Mesendoderm (in vitro differentiated cells): ENCODE measurements at regions not wholly inside any gene's neighbourhood (a gene's known extent, or its start where the extent isn't known, plus 50 kb on each side); places are given as distances from the start of the nearest gene placed in this dataset.

ENCODE experiments used
- DNase-seq: peaks from one replicate; pipeline ENCODE4 v3.0.0; 2013
- H2AK5ac ChIP-seq: 2 replicates; pipeline ENCODE4 v1.6.1; 2013; ENCODE audit warnings: low read length, inconsistent platforms
- H2BK120ac ChIP-seq: 2 replicates; pipeline ENCODE4 v1.6.1; 2013; ENCODE audit warnings: low read depth, mild to moderate bottlenecking, low read length, moderate library complexity, mixed read lengths
- H2BK15ac ChIP-seq: replicated peaks from 2 replicates; pipeline ENCODE4 v1.6.1; 2013; ENCODE audit warnings: low read depth, mild to moderate bottlenecking, moderate library complexity
- H2BK5ac ChIP-seq: 2 replicates; pipeline ENCODE4 v1.6.1; 2013; ENCODE audit warnings: low read length, inconsistent platforms
- H3K18ac ChIP-seq: 2 replicates; pipeline ENCODE4 v1.6.1; 2013; ENCODE audit warnings: mild to moderate bottlenecking, low read length, mixed read lengths
- H3K23ac ChIP-seq: one replicate; pipeline ENCODE4 v1.6.1; 2013; ENCODE audit warnings: low read length
- H3K27ac ChIP-seq: 2 replicates; pipeline ENCODE4 v1.5.1; 2013; ENCODE audit warnings: low read depth, mild to moderate bottlenecking, inconsistent platforms, low read length, moderate library complexity
- H3K27me3 ChIP-seq: 2 replicates; pipeline ENCODE4 v1.6.1; 2013; ENCODE audit warnings: low read length, control low read depth, mild to moderate bottlenecking, inconsistent platforms; ENCODE audit not compliant: insufficient read depth, poor library complexity
- H3K36me3 ChIP-seq: 2 replicates; pipeline ENCODE4 v1.6.1; 2013; ENCODE audit warnings: low read length, inconsistent platforms; ENCODE audit not compliant: control insufficient read depth, insufficient read depth
- H3K4ac ChIP-seq: one replicate; pipeline ENCODE4 v1.6.1; 2013; ENCODE audit warnings: low read depth, mild to moderate bottlenecking, low read length, moderate library complexity
- H3K4me1 ChIP-seq: 2 replicates; pipeline ENCODE4 v1.6.1; 2013; ENCODE audit warnings: low read depth, low read length, inconsistent platforms; ENCODE audit not compliant: control insufficient read depth
- H3K4me2 ChIP-seq: 2 replicates; pipeline ENCODE4 v1.6.1; 2013; ENCODE audit warnings: low read length
- H3K4me3 ChIP-seq: 2 replicates; pipeline ENCODE4 v1.5.1; 2013; ENCODE audit warnings: mild to moderate bottlenecking, low read length
- H3K56ac ChIP-seq: one replicate; pipeline ENCODE4 v1.6.1; 2013; ENCODE audit warnings: low read length
- H3K79me1 ChIP-seq: 2 replicates; pipeline ENCODE4 v1.6.1; 2013; ENCODE audit warnings: low read length, inconsistent platforms
- H3K79me2 ChIP-seq: 2 replicates; pipeline ENCODE4 v1.6.1; 2013; ENCODE audit warnings: mild to moderate bottlenecking, low read length; ENCODE audit not compliant: control insufficient read depth, insufficient read depth
- H3K9ac ChIP-seq: 2 replicates; pipeline ENCODE4 v1.6.1; 2013; ENCODE audit warnings: low read length, inconsistent platforms
- H4K5ac ChIP-seq: one replicate; pipeline ENCODE4 v1.6.1; 2013; ENCODE audit warnings: low read length
- H4K8ac ChIP-seq: one replicate; pipeline ENCODE4 v1.6.1; 2013; ENCODE audit warnings: low read depth, mild to moderate bottlenecking, control low read depth, low read length, moderate library complexity
- WGBS: extraction: QIAGEN DNeasy Blood & Tissue Kit; methylation state at CpG from one replicate; pipeline ENCODE4 v1.1.7; 2013; ENCODE audit warnings: low lambda C conversion rate, missing lambda C conversion rate; ENCODE audit not compliant: insufficient coverage; ENCODE audit errors: extremely low coverage; 5-methylcytosine and 5-hydroxymethylcytosine counted together

DNA sequence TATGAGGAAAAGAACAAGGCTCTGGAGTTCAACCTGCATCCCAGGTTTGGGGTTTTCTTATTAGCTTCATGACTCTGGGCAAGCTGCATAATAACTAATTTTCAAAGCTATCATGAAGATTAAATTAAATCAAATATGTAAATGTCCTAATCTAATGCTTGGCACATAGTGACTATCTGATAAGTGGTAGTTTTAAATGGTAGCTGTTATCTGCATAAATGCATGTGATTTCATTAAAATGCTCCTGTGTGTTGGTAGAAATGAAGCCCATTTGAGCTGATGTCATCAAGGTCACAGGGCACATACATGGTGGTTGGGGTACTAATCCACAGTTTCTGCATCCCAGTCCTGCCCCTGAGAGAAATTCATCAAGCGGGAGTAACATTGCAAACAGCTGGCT is 428.8 kb downstream of the LRATD1 start:
- Histone ChIP-seq H3K36me3 (no peaks in the 10 kb centered on the region), H2BK120ac (no peak overlapping the region), H3K4ac (no peak overlapping the region), H3K79me2 (no peaks in the 10 kb centered on the region), H3K18ac (no peak overlapping the region), H3K4me3 (no peak overlapping the region), H3K4me1 (no peaks in the 10 kb centered on the region), H4K8ac (no peak overlapping the region), H3K79me1 (no peaks in the 10 kb centered on the region), H2AK5ac (no peak overlapping the region), H3K56ac (no peak overlapping the region), H3K4me2 (no peak overlapping the region), H2BK15ac (no peak overlapping the region), H2BK5ac (no peak overlapping the region), H4K5ac (no peak overlapping the region), H3K27ac (no peak overlapping the region), H3K23ac (no peak overlapping the region), H3K27me3 (no peaks in the 10 kb centered on the region), H3K9ac (no peak overlapping the region)
- no CpG with 5 or more reads among the region's 1 CpG for WGBS
- DNase-seq = no peak

DNA sequence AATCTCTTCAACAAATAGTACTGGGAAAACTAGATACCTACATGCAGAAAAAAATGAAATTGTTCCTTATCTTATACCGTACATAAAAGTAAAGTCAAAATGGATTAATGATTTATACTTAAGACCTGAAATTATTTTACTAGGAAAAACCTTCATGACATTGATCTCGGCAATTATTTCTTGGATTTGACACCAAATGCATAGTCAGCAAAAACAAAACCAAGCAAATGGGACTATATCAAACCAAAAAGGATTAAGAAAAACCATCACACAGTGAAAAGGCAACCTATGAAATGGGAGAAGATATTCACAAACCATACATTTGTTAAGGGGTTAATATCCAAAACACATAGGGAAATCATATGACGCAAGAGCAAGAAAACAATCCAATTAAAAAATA is 433.6 kb downstream of the LRATD1 start:
- WGBS = no CpG with 5 or more reads among the region's 3 CpGs
- Histone ChIP-seq H3K4me3 (no peak overlapping the region), H3K4ac (no peak overlapping the region), H3K36me3 (no peaks in the 10 kb centered on the region), H2BK15ac (no peak overlapping the region), H4K8ac (no peak overlapping the region), H3K79me1 (no peaks in the 10 kb centered on the region), H2BK120ac (no peak overlapping the region), H3K56ac (no peak overlapping the region), H3K4me1 (no peaks in the 10 kb centered on the region), H3K4me2 (no peak overlapping the region), H2BK5ac (no peak overlapping the region), H3K23ac (no peak overlapping the region), H4K5ac (no peak overlapping the region), H3K27me3 (no peaks in the 10 kb centered on the region), H3K9ac (no peak overlapping the region), H3K79me2 (no peaks in the 10 kb centered on the region), H2AK5ac (no peak overlapping the region), H3K27ac (no peak overlapping the region), H3K18ac (no peak overlapping the region)
- DNase-seq = no peak

DNA sequence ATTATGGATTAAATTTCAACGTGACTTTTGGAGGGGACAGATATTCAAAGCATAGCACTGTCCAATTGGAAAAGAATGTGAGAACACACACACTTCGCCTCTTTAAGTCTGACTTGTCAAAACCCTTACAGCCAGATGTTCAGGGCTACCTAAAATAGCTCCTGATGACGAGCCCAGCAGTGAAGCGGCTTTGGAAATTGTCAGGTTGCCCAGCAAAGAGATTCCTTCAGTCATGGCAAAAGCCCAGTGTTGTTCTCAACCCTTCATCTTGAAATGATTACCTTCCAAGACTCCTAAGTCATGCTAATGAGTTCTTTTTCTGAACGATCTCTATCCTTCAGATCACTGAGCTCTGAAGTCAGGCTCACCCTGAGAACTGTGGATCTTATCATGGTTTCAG is 436.6 kb downstream of the LRATD1 start:
- Histone ChIP-seq H4K8ac (no peak overlapping the region), H2BK15ac (no peak overlapping the region), H3K4me2 (no peak overlapping the region), H3K4ac (no peak overlapping the region), H3K4me3 (no peak overlapping the region), H2BK120ac (no peak overlapping the region), H2AK5ac (no peak overlapping the region), H3K27ac (no peak overlapping the region), H3K56ac (no peak overlapping the region), H2BK5ac (no peak overlapping the region), H3K18ac (no peak overlapping the region), H4K5ac (no peak overlapping the region), H3K23ac (no peak overlapping the region), H3K79me1 (no peaks in the 10 kb centered on the region), H3K9ac (no peak overlapping the region), H3K4me1 (no peaks in the 10 kb centered on the region), H3K79me2 (no peaks in the 10 kb centered on the region), H3K36me3 (no peaks in the 10 kb centered on the region), H3K27me3 (no peaks in the 10 kb centered on the region)
- no peak for DNase-seq
- WGBS = no CpG with 5 or more reads among the region's 5 CpGs

DNA sequence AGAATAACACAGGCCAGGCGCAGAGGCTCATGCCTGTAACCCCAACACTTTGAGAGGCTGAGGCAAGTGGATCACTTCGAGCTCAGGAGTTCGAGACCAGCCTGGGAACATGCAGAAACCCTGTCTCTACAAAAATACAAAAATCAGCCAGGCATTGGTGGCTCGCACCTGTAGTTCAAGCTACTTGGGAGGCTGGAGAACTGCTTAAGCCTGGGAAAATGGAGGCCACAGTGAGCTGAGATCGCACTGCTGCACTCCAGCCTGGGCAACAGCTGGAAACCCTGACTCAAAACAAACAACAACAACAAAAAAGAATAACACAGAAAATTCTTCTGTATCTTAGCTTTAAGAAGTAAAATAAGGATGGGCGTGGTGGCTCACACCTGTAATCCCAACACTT is 440.3 kb downstream of the LRATD1 start:
- Histone ChIP-seq H3K4me3 (no peak overlapping the region), H3K36me3 (no peaks in the 10 kb centered on the region), H3K4ac (no peak overlapping the region), H3K79me2 (no peaks in the 10 kb centered on the region), H2BK15ac (no peak overlapping the region), H3K56ac (no peak overlapping the region), H2AK5ac (no peak overlapping the region), H3K18ac (no peak overlapping the region), H3K4me1 (no peaks in the 10 kb centered on the region), H2BK5ac (no peak overlapping the region), H3K27ac (no peak overlapping the region), H3K23ac (no peak overlapping the region), H3K79me1 (no peaks in the 10 kb centered on the region), H3K27me3 (no peaks in the 10 kb centered on the region), H3K4me2 (no peak overlapping the region), H3K9ac (no peak overlapping the region), H4K5ac (no peak overlapping the region), H2BK120ac (no peak overlapping the region), H4K8ac (no peak overlapping the region)
- no peak for DNase-seq
- no CpG with 5 or more reads among the region's 6 CpGs for WGBS

DNA sequence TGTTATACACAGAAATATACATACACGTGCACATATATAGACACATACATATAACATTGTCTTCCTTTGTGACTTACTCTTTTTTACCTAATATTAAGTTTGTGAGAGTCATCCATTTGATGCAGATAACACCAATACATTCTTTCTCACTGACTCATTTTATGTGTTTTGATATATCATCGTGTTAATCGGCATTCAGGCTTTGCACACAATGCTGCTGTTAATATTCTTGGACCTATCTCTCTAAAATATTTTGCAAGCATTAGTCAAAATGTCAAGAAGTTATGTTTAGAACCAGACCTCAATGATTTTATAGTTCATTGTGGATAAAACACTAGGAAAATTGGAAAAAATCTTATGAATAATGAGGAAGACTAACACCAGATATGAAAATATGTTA is 441.1 kb downstream of the LRATD1 start:
- Histone ChIP-seq H3K27me3 (no peaks in the 10 kb centered on the region), H3K79me2 (no peaks in the 10 kb centered on the region), H2AK5ac (no peak overlapping the region), H3K23ac (no peak overlapping the region), H3K56ac (no peak overlapping the region), H2BK15ac (no peak overlapping the region), H4K8ac (no peak overlapping the region), H3K9ac (no peak overlapping the region), H3K36me3 (no peaks in the 10 kb centered on the region), H3K18ac (no peak overlapping the region), H4K5ac (no peak overlapping the region), H3K4ac (no peak overlapping the region), H3K4me3 (no peak overlapping the region), H3K27ac (no peak overlapping the region), H3K4me1 (no peaks in the 10 kb centered on the region), H3K79me1 (no peaks in the 10 kb centered on the region), H3K4me2 (no peak overlapping the region), H2BK120ac (no peak overlapping the region), H2BK5ac (no peak overlapping the region)
- WGBS = no CpG with 5 or more reads among the region's 3 CpGs
- no peak for DNase-seq

DNA sequence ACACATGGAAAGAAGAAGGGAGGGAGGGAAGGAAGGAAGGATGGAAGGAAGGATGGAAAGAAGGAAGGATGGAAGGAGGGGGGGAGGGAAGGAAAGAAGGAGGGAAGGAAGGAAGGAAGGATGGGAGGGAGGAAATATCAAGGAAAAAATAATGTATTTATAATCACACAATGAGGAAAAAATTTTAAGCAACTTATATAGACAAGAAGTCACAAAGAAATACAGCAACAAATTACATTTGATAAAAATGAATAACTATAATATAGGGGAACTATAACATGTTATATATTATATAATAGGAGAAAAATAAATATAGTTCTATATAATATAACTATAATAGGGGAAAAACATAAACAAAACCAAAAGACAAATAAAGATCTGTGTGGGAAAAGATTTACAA is 441.8 kb downstream of the LRATD1 start:
- Histone ChIP-seq H2BK5ac (no peak overlapping the region), H4K8ac (no peak overlapping the region), H3K27me3 (no peaks in the 10 kb centered on the region), H2BK15ac (no peak overlapping the region), H3K4me2 (no peak overlapping the region), H3K79me2 (no peaks in the 10 kb centered on the region), H3K4me1 (no peaks in the 10 kb centered on the region), H3K27ac (no peak overlapping the region), H2BK120ac (no peak overlapping the region), H4K5ac (no peak overlapping the region), H3K4ac (no peak overlapping the region), H3K18ac (no peak overlapping the region), H3K79me1 (no peaks in the 10 kb centered on the region), H3K9ac (no peak overlapping the region), H3K23ac (no peak overlapping the region), H3K36me3 (no peaks in the 10 kb centered on the region), H3K56ac (no peak overlapping the region), H2AK5ac (no peak overlapping the region), H3K4me3 (no peak overlapping the region)
- DNase-seq = no peak
